ENCODE measurements at regions not wholly inside any gene's neighbourhood (a gene's known extent, or its start where the extent isn't known, plus 50 kb on each side); places are given as distances from the start of the nearest gene placed in this dataset.

GRCh38 chr17:13256545-13256944, 238.7 kb upstream of the ELAC2 start:
- H3K4me3 ChIP-seq (ENCODE audit: low read depth, low read length): no peak overlapping the region
- DNase-seq (ENCODE audit: low read depth): no peak
- TF ChIP-seq CTCF (conservative IDR thresholded peaks at IDR 0.05; ENCODE audit: low read depth, low read length): no peak

- DNase-seq (ENCODE audit: low read depth): no peak
- no peak for TF ChIP-seq CTCF (conservative IDR thresholded peaks at IDR 0.05; ENCODE audit: low read depth, low read length)
- H3K4me3 ChIP-seq (ENCODE audit: low read depth, low read length): no peak overlapping the region
Observed at GRCh38 chr17:13253733-13254410, 236.0 kb upstream of the ELAC2 start.

GRCh38 chr17:13244513-13244912, 226.7 kb upstream of the ELAC2 start:
- DNase-seq (ENCODE audit: low read depth): no peak
- no peak for TF ChIP-seq CTCF (conservative IDR thresholded peaks at IDR 0.05; ENCODE audit: low read depth, low read length)
- no peak overlapping the region for H3K4me3 ChIP-seq (ENCODE audit: low read depth, low read length)

- no peak for TF ChIP-seq CTCF (conservative IDR thresholded peaks at IDR 0.05; ENCODE audit: low read depth, low read length)
- H3K4me3 ChIP-seq (ENCODE audit: low read depth, low read length): no peak overlapping the region
- DNase-seq (ENCODE audit: low read depth): no peak
Observed at GRCh38 chr17:13243585-13243984, 225.8 kb upstream of the ELAC2 start.

- no peak overlapping the region for H3K4me3 ChIP-seq (ENCODE audit: low read depth, low read length)
- no peak for DNase-seq (ENCODE audit: low read depth)
- no peak for TF ChIP-seq CTCF (conservative IDR thresholded peaks at IDR 0.05; ENCODE audit: low read depth, low read length)
Observed at GRCh38 chr17:13240851-13241250, 223.0 kb upstream of the ELAC2 start.

GRCh38 chr17:13230350-13231264, 212.8 kb upstream of the ELAC2 start:
- TF ChIP-seq CTCF (conservative IDR thresholded peaks at IDR 0.05; ENCODE audit: low read depth, low read length): no peak
- no peak overlapping the region for H3K4me3 ChIP-seq (ENCODE audit: low read depth, low read length)
- no peak for DNase-seq (ENCODE audit: low read depth)
